ENCODE measurements at regions not wholly inside any gene's neighbourhood (a gene's known extent, or its start where the extent isn't known, plus 50 kb on each side); places are given as distances from the start of the nearest gene placed in this dataset.
"Not testable (repeated sequence)": the region's sequence is repeated elsewhere in the genome, so short reads cannot be mapped to it uniquely, and the experiment has no call there.

GRCh38 chr1:9459816-9460407, 79.4 kb upstream of the SLC25A33 start:
- TF ChIP-seq CTCF (IDR thresholded peaks at IDR 0.05), result no peak
- ChIA-PET POLR2A (no interaction called here), CTCF (interaction anchor here (1.0 to 10.1 kb wide), 2 partner anchors 36 to 170 kb away, joined by 3 to 129 read pairs; no protein-coding TSS in a partner anchor)
- no peaks in the 10 kb centered on the region for H3K36me3 Mint-ChIP-seq (ENCODE audit: low read depth)
- DNase-seq, result no peak
- no peak overlapping the region for H3K4me3 Mint-ChIP-seq
- H3K9me3 Mint-ChIP-seq, result no peaks in the 10 kb centered on the region
- no peaks in the 10 kb centered on the region for H3K27me3 Mint-ChIP-seq
- intact Hi-C loops (cut with micrococcal nuclease), result loop anchor here (5.0 kb wide), 1 partner anchor 193 kb away; no protein-coding TSS in a partner anchor
- no peaks in the 10 kb centered on the region for H3K4me1 Mint-ChIP-seq (ENCODE audit: low read depth)
- no peak overlapping the region for H3K27ac Mint-ChIP-seq
- ATAC-seq, result no peak

GRCh38 chr1:9465640-9466039, 73.6 kb upstream of the SLC25A33 start:
- POLR2A ChIA-PET, result no interaction called here
- H3K36me3 Mint-ChIP-seq (ENCODE audit: low read depth), result no peaks in the 10 kb centered on the region
- intact Hi-C loops (cut with micrococcal nuclease), result no loop called here
- H3K9me3 Mint-ChIP-seq, result no peaks in the 10 kb centered on the region
- DNase-seq, result no peak
- CTCF ChIA-PET, result interaction anchor here (1.0 kb wide), 1 partner anchor 199 kb away, joined by 3 read pairs; no protein-coding TSS in a partner anchor
- H3K4me1 Mint-ChIP-seq (ENCODE audit: low read depth), result no peaks in the 10 kb centered on the region
- peaks cover 4% of the 10 kb centered on the region for H3K27me3 Mint-ChIP-seq
- no peak for ATAC-seq
- no peak overlapping the region for H3K27ac Mint-ChIP-seq
- H3K4me3 Mint-ChIP-seq, result no peak overlapping the region
- no peak for TF ChIP-seq CTCF (IDR thresholded peaks at IDR 0.05)

- H3K4me1 Mint-ChIP-seq (ENCODE audit: low read depth), result no peaks in the 10 kb centered on the region
- H3K27me3 Mint-ChIP-seq, result peaks cover 7% of the 10 kb centered on the region
- intact Hi-C loops (cut with micrococcal nuclease), result no loop called here
- ATAC-seq (no peak), DNase-seq (no peak)
- H3K36me3 Mint-ChIP-seq (ENCODE audit: low read depth), result no peaks in the 10 kb centered on the region
- no peaks in the 10 kb centered on the region for H3K9me3 Mint-ChIP-seq
- ChIA-PET POLR2A (no interaction called here), CTCF (interaction anchor here (0.6 to 1.8 kb wide), 4 partner anchors 11 to 270 kb away, joined by 3 to 8 read pairs (median 3); no protein-coding TSS in a partner anchor)
- no peak overlapping the region for H3K27ac Mint-ChIP-seq
- TF ChIP-seq CTCF (IDR thresholded peaks at IDR 0.05), result no peak
- H3K4me3 Mint-ChIP-seq, result no peak overlapping the region
Observed at GRCh38 chr1:9466780-9467758, 72.2 kb upstream of the SLC25A33 start.

DNA sequence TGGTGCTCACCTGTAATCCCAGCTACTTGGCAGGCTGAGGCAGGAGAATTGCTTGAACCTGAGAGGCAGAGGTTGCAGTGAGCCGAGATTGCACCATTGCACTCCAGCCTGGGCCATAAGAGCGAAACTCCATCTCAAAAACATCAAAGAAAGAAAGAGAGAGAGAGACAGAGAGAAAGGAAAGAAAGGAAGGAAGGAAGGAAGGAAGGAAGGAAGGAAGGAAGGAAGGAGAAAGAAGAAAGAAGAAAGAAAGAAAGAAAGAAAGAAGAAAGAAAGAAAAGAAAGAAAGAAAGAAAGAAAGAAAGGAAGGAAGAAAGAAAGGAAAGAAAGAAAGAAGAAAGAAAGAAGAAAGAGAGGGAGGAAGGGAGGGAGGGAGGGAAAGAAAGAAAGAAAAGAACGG, 69.4 kb upstream of the SLC25A33 start:
- H3K4me1 Mint-ChIP-seq (ENCODE audit: low read depth); DNase-seq; ATAC-seq; H3K9me3 Mint-ChIP-seq; intact Hi-C loops (cut with micrococcal nuclease); H3K27me3 Mint-ChIP-seq; H3K4me3 Mint-ChIP-seq; H3K36me3 Mint-ChIP-seq (ENCODE audit: low read depth); H3K27ac Mint-ChIP-seq: not testable (repeated sequence)
- ChIA-PET CTCF (interaction anchor here (1.4 kb wide), 1 partner anchor 220 kb away, joined by 3 read pairs; no protein-coding TSS in a partner anchor), POLR2A (interaction anchor here (0.9 kb wide), 1 partner anchor 221 kb away, joined by 4 read pairs; no protein-coding TSS in a partner anchor)

- POLR2A ChIA-PET, result no interaction called here
- peaks cover 7% of the 10 kb centered on the region for H3K27me3 Mint-ChIP-seq
Observed at GRCh38 chr1:9471679-9472078, 67.6 kb upstream of the SLC25A33 start.

More at GRCh38 chr1:9471679-9472078, 67.6 kb upstream of the SLC25A33 start:
- intact Hi-C loops (cut with micrococcal nuclease), result no loop called here
- no peak for DNase-seq
- H3K27ac Mint-ChIP-seq, result no peak overlapping the region
- no peaks in the 10 kb centered on the region for H3K9me3 Mint-ChIP-seq
- CTCF ChIA-PET, result interaction anchor here (1.0 to 3.2 kb wide), 2 partner anchors 19 to 182 kb away, joined by 3 to 13 read pairs; no protein-coding TSS in a partner anchor
- no peak for TF ChIP-seq CTCF (IDR thresholded peaks at IDR 0.05)
- no peaks in the 10 kb centered on the region for H3K36me3 Mint-ChIP-seq (ENCODE audit: low read depth)
- no peak for ATAC-seq
- no peak overlapping the region for H3K4me3 Mint-ChIP-seq
- H3K4me1 Mint-ChIP-seq (ENCODE audit: low read depth), result no peaks in the 10 kb centered on the region
